ENCODE measurements at regions not wholly inside any gene's neighbourhood (a gene's known extent, or its start where the extent isn't known, plus 50 kb on each side); places are given as distances from the start of the nearest gene placed in this dataset.

DNA sequence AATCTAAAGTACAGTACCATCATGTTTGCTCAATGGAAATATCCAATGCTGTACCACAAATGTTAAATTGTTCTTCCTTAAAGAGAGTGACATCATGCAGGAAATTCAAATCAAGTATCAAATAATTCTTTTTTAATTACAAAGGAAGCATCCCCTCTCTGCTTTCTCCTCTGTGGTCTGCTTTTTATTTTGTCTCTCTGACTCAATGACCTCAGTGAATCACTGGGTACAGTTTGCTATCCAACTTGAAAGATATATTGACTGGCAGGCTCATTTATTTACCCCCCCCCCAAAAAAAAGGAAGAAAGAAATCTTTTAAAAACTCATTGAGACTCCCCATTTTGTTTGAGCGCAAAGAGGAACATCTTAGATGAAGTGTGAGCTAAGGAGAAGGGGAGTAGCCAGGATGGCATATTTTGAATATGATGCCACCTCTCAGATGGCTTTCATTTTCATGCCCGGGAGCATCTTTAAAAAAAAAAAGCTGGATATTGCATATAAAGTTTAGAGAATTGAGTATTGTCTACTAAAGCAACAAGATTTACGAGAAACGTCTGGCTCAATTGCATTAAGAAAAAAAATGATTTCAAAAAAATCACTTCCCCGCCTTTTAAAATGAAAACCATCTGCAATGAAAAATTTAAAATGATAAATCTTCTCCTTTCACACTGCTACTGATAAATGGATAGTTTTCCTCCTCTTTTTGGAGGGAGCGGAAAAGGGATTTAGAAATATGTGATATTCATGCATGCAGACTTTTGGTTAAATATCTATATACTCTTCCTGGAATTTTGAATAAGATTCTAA is 307.1 kb upstream of the DPH6 start:
- Histone ChIP-seq H3K4me3 (ENCODE audit: low read depth, low read length) (no peak overlapping the region), H3K4me1 (ENCODE audit: control insufficient read depth, insufficient read depth, low read length) (no peaks in the 10 kb centered on the region), H3K27ac (ENCODE audit: extremely low read depth, low read depth, low read length) (no peak overlapping the region), H3K9me3 (ENCODE audit: control insufficient read depth, insufficient read depth, low read depth, low read length) (no peaks in the 10 kb centered on the region), H3K36me3 (ENCODE audit: control insufficient read depth in 2 of 2, insufficient read depth in 1 of 2, low read length in 2 of 2) (no peaks in the 10 kb centered on the region)
- ChIA-PET CTCF (interaction anchor here (0.7 to 0.8 kb wide), 2 partner anchors 1890 to 1945 kb away, joined by 3 to 5 read pairs; no protein-coding TSS in a partner anchor), POLR2A (no interaction called here)
- TF ChIP-seq ZFP3 (tag by site-specific recombination; IDR thresholded peaks at IDR 0.05; ENCODE audit: low read depth) (no peak), ZNF24 (tag by site-specific recombination; IDR thresholded peaks at IDR 0.05) (no peak), ZNF623 (tag by site-specific recombination; IDR thresholded peaks at IDR 0.05) (no peak), ZNF354C (tag by site-specific recombination; IDR thresholded peaks at IDR 0.05; ENCODE audit: borderline replicate concordance, low read depth) (no peak), ZNF548 (tag by site-specific recombination; IDR thresholded peaks at IDR 0.05) (no peak), ZNF350 (tag by site-specific recombination; IDR thresholded peaks at IDR 0.05) (no peak), KLF8 (tag by site-specific recombination; IDR thresholded peaks at IDR 0.05) (no peak), ZNF169 (tag by site-specific recombination; IDR thresholded peaks at IDR 0.05) (no peak), ZNF670 (tag by site-specific recombination; IDR thresholded peaks at IDR 0.05; ENCODE audit: low read depth) (no peak), ZNF585B (tag by site-specific recombination; IDR thresholded peaks at IDR 0.05) (no peak), ZNF112 (tag by site-specific recombination; IDR thresholded peaks at IDR 0.05) (no peak), ZNF157 (tag by site-specific recombination; IDR thresholded peaks at IDR 0.05) (no peak)
- TF ChIP-seq, protein P1, sequence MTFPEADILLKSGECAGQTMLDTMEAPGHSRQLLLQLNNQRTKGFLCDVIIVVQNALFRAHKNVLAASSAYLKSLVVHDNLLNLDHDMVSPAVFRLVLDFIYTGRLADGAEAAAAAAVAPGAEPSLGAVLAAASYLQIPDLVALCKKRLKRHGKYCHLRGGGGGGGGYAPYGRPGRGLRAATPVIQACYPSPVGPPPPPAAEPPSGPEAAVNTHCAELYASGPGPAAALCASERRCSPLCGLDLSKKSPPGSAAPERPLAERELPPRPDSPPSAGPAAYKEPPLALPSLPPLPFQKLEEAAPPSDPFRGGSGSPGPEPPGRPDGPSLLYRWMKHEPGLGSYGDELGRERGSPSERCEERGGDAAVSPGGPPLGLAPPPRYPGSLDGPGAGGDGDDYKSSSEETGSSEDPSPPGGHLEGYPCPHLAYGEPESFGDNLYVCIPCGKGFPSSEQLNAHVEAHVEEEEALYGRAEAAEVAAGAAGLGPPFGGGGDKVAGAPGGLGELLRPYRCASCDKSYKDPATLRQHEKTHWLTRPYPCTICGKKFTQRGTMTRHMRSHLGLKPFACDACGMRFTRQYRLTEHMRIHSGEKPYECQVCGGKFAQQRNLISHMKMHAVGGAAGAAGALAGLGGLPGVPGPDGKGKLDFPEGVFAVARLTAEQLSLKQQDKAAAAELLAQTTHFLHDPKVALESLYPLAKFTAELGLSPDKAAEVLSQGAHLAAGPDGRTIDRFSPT (tag by site-specific recombination; IDR thresholded peaks at IDR 0.05), result no peak
- TF ChIP-seq, protein P2, sequence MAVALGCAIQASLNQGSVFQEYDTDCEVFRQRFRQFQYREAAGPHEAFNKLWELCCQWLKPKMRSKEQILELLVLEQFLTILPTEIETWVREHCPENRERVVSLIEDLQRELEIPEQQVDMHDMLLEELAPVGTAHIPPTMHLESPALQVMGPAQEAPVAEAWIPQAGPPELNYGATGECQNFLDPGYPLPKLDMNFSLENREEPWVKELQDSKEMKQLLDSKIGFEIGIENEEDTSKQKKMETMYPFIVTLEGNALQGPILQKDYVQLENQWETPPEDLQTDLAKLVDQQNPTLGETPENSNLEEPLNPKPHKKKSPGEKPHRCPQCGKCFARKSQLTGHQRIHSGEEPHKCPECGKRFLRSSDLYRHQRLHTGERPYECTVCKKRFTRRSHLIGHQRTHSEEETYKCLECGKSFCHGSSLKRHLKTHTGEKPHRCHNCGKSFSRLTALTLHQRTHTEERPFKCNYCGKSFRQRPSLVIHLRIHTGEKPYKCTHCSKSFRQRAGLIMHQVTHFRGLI (tag by site-specific recombination; IDR thresholded peaks at IDR 0.05), result no peak
- TF ChIP-seq, protein P3, sequence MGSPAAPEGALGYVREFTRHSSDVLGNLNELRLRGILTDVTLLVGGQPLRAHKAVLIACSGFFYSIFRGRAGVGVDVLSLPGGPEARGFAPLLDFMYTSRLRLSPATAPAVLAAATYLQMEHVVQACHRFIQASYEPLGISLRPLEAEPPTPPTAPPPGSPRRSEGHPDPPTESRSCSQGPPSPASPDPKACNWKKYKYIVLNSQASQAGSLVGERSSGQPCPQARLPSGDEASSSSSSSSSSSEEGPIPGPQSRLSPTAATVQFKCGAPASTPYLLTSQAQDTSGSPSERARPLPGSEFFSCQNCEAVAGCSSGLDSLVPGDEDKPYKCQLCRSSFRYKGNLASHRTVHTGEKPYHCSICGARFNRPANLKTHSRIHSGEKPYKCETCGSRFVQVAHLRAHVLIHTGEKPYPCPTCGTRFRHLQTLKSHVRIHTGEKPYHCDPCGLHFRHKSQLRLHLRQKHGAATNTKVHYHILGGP (tag by site-specific recombination; IDR thresholded peaks at IDR 0.05), result no peak

DNA sequence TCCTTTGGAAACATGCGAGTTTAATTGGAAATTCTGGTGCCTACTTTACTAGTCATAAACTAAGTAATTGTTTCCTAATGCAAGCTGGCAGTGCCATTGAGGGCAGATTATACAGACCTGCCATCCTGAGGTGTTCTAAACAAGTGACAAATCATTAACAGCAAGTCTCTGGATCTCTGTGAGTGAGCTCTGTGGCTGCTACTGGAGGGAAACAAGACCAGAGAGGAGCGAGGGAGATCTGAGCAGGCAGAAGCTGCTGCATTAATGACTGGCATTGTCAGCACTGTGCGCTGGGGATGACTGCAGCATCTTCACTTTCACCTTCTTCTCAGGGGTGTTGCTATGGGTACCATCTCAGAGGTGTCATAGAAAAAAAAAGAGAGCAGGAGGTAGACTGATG is 308.4 kb upstream of the DPH6 start:
- Histone ChIP-seq H3K27ac (ENCODE audit: extremely low read depth, low read depth, low read length) (no peak overlapping the region), H3K36me3 (ENCODE audit: control insufficient read depth in 2 of 2, insufficient read depth in 1 of 2, low read length in 2 of 2) (no peaks in the 10 kb centered on the region), H3K4me1 (ENCODE audit: control insufficient read depth, insufficient read depth, low read length) (no peaks in the 10 kb centered on the region), H3K9me3 (ENCODE audit: control insufficient read depth, insufficient read depth, low read depth, low read length) (no peaks in the 10 kb centered on the region), H3K4me3 (ENCODE audit: low read depth, low read length) (no peak overlapping the region)
- CTCF ChIA-PET, result interaction anchor here (0.5 kb wide), 1 partner anchor 78 kb away, joined by 5 read pairs; no protein-coding TSS in a partner anchor
- POLR2A ChIA-PET, result no interaction called here
- TF ChIP-seq ZNF514 (tag by site-specific recombination; IDR thresholded peaks at IDR 0.05) (no peak), ZNF830 (tag by site-specific recombination; IDR thresholded peaks at IDR 0.05; ENCODE audit: low read depth) (no peak), ZNF292 (tag by site-specific recombination; IDR thresholded peaks at IDR 0.05; ENCODE audit: borderline replicate concordance, low read depth) (no peak)
- TF ChIP-seq, protein P4, sequence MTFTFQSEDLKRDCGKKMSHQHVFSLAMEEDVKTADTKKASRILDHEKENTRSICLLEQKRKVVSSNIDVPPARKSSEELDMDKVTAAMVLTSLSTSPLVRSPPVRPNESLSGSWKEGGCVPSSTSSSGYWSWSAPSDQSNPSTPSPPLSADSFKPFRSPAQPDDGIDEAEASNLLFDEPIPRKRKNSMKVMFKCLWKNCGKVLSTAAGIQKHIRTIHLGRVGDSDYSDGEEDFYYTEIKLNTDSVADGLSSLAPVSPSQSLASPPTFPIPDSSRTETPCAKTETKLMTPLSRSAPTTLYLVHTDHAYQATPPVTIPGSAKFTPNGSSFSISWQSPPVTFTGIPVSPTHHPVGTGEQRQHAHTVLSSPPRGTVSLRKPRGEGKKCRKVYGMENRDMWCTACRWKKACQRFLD (tag by site-specific recombination; IDR thresholded peaks at IDR 0.05), result no peak
- TF ChIP-seq, protein P5, sequence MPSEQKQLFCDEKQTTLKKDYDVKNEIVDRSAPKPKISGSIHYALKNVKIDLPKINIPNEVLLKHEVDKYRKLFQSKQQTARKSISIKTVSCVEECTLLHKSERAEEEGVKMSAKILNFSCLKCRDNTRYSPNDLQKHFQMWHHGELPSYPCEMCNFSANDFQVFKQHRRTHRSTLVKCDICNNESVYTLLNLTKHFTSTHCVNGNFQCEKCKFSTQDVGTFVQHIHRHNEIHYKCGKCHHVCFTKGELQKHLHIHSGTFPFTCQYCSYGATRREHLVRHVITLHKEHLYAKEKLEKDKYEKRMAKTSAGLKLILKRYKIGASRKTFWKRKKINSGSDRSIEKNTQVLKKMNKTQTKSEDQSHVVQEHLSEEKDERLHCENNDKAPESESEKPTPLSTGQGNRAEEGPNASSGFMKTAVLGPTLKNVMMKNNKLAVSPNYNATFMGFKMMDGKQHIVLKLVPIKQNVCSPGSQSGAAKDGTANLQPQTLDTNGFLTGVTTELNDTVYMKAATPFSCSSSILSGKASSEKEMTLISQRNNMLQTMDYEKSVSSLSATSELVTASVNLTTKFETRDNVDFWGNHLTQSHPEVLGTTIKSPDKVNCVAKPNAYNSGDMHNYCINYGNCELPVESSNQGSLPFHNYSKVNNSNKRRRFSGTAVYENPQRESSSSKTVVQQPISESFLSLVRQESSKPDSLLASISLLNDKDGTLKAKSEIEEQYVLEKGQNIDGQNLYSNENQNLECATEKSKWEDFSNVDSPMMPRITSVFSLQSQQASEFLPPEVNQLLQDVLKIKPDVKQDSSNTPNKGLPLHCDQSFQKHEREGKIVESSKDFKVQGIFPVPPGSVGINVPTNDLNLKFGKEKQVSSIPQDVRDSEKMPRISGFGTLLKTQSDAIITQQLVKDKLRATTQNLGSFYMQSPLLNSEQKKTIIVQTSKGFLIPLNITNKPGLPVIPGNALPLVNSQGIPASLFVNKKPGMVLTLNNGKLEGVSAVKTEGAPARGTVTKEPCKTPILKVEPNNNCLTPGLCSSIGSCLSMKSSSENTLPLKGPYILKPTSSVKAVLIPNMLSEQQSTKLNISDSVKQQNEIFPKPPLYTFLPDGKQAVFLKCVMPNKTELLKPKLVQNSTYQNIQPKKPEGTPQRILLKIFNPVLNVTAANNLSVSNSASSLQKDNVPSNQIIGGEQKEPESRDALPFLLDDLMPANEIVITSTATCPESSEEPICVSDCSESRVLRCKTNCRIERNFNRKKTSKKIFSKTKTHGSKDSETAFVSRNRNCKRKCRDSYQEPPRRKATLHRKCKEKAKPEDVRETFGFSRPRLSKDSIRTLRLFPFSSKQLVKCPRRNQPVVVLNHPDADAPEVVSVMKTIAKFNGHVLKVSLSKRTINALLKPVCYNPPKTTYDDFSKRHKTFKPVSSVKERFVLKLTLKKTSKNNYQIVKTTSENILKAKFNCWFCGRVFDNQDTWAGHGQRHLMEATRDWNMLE (tag by site-specific recombination; conservative IDR thresholded peaks at IDR 0.05; ENCODE audit: low read depth), result no peak

Data from HEK293 (cell line).